HG03045 (cell line): ENCODE measurements at regions not wholly inside any gene's neighbourhood (a gene's known extent, or its start where the extent isn't known, plus 50 kb on each side); places are given as distances from the start of the nearest gene placed in this dataset.

Experiments
- ATAC-seq: cut with Tn5 transposase; IDR thresholded peaks from one replicate; pipeline ENCODE4 v1.9.1; 2021; ENCODE audit warnings: mild to moderate bottlenecking, moderate library complexity; ENCODE audit not compliant: unreplicated experiment

DNA sequence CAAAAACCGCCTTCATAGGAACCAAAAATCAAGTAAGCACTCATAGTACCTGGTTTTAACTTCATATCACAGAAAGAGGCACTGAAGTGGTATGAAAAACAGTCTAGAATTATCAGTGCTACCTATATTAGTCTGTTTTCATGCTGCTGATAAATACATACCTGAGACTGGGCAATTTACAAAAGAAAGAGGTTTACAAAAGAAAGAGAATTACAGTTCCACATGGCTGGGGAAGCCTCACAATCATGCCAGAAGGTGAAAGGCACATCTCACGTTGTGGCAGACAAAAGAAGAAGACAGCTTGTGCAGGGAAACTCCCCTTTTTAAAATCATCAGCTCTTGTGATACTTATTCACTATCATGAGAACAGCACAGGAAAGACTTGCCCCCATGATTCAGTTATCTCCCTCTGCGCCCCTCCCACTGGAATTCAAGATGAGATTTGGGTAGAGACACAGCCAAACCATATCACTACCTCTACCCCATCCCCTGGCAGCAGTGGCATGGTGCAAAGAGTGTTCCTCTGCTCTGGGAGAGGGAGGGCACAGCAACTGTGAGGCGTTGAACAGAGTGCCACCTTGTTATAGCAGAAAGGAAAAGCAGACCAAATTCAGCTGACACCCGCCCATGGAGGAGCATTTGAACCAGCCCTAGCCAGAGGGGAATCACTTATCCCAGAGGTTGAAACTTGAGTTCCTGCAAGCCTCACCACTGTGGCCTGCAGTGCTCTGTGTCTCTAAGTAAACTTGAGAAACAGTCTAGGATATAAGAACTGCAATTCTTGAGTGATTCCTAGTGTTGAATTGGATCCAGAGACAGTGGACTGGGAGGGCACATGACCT, 61.9 kb upstream of the PTPRZ1 start:
- ATAC-seq, result no peak

GRCh38 chr7:121807078-121807477, 65.9 kb upstream of the PTPRZ1 start:
- ATAC-seq, result no peak

DNA sequence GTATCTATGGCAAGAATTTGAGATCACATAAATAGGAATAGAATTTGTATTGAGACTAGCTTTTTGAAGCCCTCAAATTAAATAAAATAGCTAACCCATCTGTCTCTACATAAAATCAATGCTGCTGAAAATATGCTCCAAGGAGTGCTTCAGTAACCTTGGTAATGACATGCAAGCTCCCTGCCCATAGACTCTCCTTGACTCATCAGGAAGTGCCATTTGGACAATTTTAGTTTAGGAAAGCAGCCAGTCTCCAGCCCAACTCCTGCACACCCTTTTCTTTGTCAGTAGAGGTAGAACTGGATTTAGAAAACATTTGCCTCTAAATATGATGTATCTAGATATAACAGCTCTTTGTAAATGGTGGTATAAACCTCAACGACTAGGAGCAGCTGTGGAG, 69.9 kb upstream of the PTPRZ1 start:
- no peak for ATAC-seq

GRCh38 chr7:121800916-121801675, 71.9 kb upstream of the PTPRZ1 start:
- no peak for ATAC-seq

DNA sequence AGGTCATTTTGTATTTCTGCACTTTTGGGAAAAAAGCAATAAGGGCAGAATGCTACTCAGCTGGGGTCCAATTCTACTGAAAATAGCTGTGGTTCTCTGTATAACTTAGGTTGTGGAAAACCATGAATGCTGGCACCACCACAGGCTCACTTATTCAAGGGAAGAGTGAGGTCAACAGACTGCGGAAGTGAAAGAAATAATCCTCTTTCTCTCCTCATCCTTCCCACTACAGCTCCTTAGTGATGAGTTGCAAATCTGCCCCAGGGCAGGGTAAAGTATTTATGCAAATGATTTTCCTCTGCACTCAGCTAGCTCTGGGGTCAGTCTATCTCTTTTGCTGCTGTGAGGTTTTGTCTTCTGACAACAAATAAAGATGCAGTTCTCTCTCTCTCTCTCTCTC, 74.1 kb upstream of the PTPRZ1 start:
- no peak for ATAC-seq

DNA sequence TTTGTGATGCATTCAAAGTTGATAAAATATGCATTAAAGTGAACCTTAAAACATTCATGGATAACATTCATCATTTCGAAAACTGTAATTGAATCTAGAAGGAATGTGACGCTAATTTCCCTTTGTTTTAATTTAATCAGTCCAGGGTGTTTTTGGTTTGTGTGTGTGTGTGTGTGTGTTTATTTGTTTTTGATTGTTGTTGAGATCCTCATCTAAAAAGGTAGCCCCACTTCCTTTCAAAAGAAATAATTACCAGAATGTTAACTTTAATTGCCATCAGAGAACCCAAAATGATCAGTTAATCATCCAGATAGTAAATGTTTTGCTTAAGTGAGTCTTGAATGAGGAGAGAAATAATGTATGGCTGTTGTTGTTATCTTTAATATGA, 74.5 kb upstream of the PTPRZ1 start:
- ATAC-seq, result no peak

GRCh38 chr7:121797657-121798452, 75.1 kb upstream of the PTPRZ1 start:
- no peak for ATAC-seq

DNA sequence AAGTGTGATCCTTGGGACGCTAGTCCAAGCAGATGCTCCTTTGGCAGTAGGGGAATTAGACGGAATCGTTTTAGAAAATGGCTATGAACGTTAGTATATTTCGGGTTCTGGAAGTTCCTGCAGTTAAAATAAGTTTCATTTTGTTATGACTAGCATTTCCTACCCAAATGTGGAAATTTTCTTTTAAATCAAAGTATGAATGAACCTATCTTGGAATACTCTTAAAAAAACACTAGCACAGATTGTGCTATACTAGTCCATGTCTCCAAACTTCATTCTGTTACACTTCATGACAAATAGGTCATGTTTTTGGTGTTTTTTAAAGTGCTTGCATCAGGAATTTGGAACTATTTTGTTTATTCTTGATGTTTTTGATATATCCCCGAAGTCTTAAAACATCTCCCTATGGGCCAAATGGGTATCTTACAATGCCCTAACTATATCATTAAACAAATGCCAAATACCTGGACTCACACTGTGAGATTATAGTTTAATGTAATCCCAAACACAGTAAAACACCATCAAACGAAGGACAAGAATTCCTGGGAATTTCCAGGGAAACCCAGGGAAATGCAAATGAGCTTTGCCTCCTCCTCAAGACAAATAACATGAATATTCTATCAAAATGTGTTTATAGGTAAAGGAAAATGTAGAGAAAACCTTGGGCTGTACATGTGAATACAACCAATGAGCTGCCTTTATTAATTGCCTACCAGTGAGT, 75.9 kb upstream of the PTPRZ1 start:
- ATAC-seq, result no peak

GRCh38 chr7:121796381-121796780, 76.6 kb upstream of the PTPRZ1 start:
- ATAC-seq, result no peak

DNA sequence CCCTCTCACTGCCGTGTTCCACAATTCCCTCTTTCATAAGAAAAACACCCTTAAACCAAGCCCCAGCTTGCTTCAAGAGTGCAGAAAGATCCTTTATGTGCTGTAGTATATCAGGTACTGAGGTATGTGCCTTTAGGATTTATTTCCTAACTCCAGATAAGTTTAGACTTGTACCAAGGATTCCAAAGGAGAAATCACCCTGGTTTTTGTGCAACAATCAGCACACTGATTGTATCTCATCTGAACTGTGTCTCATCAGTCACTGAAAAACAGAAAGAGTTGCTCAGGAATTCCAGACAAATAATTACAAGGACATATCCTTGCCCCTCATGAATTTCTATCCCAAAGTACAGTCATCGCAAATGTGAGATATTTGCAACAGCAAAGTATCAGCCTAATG, 77.2 kb upstream of the PTPRZ1 start:
- no peak for ATAC-seq

DNA sequence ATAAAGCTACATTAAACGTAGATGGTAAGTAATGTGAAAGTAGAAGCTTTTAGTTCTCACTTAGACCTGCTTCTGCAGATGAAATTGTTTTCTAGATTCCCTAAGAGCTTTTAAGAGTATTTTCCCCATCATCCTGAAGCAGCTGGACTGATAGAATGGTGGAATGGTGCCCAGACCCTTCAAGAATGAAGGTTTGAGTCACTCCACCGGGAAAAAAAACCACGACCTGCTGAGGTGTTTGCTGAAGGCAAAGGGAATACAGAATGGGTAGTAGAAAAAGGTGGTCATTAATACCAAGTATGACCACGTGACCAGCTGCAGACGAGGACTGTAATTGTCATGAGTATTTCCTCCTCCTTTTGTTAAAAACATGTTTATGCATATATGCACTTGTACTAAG, 79.2 kb upstream of the PTPRZ1 start:
- no peak for ATAC-seq

- ATAC-seq, result no peak
Observed at GRCh38 chr7:121777672-121778071, 95.3 kb upstream of the PTPRZ1 start.

GRCh38 chr7:121774563-121774962, 98.4 kb upstream of the PTPRZ1 start:
- no peak for ATAC-seq

- ATAC-seq, result no peak
Observed at GRCh38 chr7:121766676-121767075, 106.3 kb upstream of the PTPRZ1 start.

DNA sequence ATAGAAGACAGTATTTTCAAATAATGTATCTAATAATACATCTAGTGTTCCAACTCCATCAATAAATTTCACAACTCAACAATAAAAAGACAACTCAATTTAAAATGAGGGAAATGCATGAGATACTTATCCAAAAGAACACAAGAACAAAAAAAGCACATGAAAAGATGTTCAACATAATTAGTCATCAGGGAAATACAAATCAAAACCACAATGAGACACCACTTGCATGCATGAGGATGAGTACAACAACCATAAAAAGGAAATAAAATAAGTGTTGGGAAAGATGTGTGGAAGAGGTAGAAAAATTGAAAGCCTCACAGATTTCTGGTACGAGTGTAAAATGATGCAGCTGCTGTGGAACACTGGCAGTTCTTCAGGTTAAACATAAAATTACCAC, 111.6 kb upstream of the PTPRZ1 start:
- ATAC-seq, result no peak

DNA sequence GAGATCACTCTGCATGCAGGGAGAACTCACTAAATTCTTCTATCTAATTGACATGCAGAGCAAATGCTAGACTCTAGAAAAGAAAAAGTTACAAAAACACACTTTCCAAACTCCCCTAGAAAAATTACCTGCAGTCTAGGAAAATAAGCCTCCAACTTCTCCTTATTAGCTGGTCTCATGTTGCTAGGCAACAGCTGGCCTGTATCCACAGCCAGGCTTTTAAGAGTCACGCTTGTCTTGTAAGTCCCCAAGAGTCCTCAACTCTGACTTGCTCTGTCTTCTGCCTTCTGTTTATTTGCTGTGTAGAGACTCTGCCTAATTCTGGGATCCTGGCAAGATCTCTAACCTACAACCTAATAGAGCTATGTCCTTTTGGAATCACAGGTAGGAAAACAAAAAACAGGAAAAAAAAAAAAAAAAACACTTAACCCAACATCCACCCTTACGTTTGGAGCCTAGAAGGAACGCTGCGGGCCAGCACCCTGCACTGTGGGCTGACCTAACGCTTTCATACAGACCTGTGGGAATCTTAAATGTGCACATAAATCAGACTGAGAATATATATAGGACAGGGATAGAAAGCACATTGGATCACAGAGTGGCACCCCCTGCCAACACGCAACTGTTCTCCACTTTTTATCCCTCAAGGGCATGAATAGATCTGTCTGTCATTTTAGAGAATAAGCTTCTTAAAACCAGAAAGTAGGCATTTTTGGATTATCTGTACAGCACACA, 117.0 kb upstream of the PTPRZ1 start:
- no peak for ATAC-seq

GRCh38 chr7:121755286-121755685, 117.7 kb upstream of the PTPRZ1 start:
- no peak for ATAC-seq

DNA sequence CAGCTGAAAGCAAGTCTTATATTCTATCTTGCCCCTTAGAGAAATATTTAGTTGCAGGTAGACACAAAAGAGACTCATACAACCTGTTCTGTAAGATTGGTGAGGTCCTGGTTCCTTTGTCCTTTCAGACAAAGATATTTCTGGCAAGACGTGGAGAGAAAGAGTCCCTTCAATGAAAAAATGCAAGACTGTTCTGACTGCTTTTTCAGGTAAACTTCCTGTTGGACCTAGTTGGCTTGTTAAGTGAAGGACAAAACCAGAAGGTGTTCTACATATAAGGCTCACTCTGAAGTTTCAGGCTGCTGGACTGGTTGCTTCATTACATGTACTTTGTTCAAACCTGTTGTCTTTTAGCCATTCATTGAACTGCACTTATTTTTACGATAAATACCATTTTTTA, 119.0 kb upstream of the PTPRZ1 start:
- ATAC-seq, result no peak

DNA sequence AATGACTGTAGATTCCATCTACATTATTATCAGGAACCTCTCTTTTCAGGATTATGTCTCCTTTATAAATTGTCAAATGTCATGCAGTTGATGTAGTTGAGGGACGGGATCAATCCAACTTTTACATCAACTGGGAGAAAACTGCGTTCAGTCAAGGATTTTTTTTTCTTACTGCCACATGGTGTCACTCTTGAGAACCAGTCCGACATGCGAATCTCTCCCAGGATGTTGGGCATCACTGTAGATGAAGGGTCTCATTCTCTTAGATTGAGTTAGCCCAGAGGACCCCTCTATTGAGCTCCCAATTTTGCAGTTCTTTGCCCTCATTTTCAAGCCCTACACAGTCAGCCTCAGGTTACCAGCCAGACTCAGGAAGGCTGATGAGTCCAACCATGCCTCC, 120.3 kb upstream of the PTPRZ1 start:
- ATAC-seq, result no peak

GRCh38 chr7:121748546-121748945, 124.4 kb upstream of the PTPRZ1 start:
- ATAC-seq, result no peak
